Type B pancreatic cell (in vitro differentiated cells): ENCODE measurements at regions not wholly inside any gene's neighbourhood (a gene's known extent, or its start where the extent isn't known, plus 50 kb on each side); places are given as distances from the start of the nearest gene placed in this dataset.

Source experiments
- DNase-seq: peaks from one replicate; pipeline ENCODE4 v3.0.0; 2021; ENCODE audit warnings: mixed read lengths; ENCODE audit not compliant: unreplicated experiment; ENCODE audit errors: extremely low spot score
- H3K27ac Mint-ChIP-seq: 2 replicates; pipeline ENCODE4 v1.8.0; 2021; ENCODE audit warnings: mild to moderate bottlenecking, mixed read lengths
- H3K27me3 Mint-ChIP-seq: 2 replicates; pipeline ENCODE4 v1.8.0; 2021; ENCODE audit warnings: mixed read lengths
- H3K36me3 Mint-ChIP-seq: 2 replicates; pipeline ENCODE4 v1.8.0; 2021; ENCODE audit warnings: mixed read lengths
- H3K4me1 Mint-ChIP-seq: one replicate; pipeline ENCODE4 v1.8.0; 2021; ENCODE audit warnings: mixed read lengths; ENCODE audit not compliant: unreplicated experiment
- H3K4me3 Mint-ChIP-seq: 2 replicates; pipeline ENCODE4 v1.8.0; 2021; ENCODE audit warnings: mild to moderate bottlenecking, mixed read lengths
- H3K9me3 Mint-ChIP-seq: 2 replicates; pipeline ENCODE4 v1.8.0; 2021; ENCODE audit warnings: mixed read lengths
- CTCF ChIP-seq: fragments of 200-600 bp; sonication (generic); conservative IDR thresholded peaks from 2 replicates; pipeline ENCODE4 v1.5.0; 2021; ENCODE audit warnings: antibody characterized with exemption, mild to moderate bottlenecking

GRCh38 chr16:65787921-65788320 lies 578.6 kb upstream of the CDH5 start:
- H3K27me3 Mint-ChIP-seq, result peaks cover 6% of the 10 kb centered on the region
- H3K4me1 Mint-ChIP-seq, result peaks cover 25% of the 10 kb centered on the region
- no peak overlapping the region for H3K4me3 Mint-ChIP-seq
- peaks cover 3% of the 10 kb centered on the region for H3K36me3 Mint-ChIP-seq
- TF ChIP-seq CTCF, result no peak
- no peak overlapping the region for H3K27ac Mint-ChIP-seq
- H3K9me3 Mint-ChIP-seq, result no peaks in the 10 kb centered on the region
- DNase-seq, result no peak

GRCh38 chr16:65786916-65787315 lies 579.6 kb upstream of the CDH5 start:
- no peak overlapping the region for H3K27ac Mint-ChIP-seq
- no peaks in the 10 kb centered on the region for H3K9me3 Mint-ChIP-seq
- peaks cover 6% of the 10 kb centered on the region for H3K27me3 Mint-ChIP-seq
- no peak overlapping the region for H3K4me3 Mint-ChIP-seq
- no peaks in the 10 kb centered on the region for H3K36me3 Mint-ChIP-seq
- no peak for TF ChIP-seq CTCF
- DNase-seq, result no peak
- peaks cover 26% of the 10 kb centered on the region for H3K4me1 Mint-ChIP-seq

GRCh38 chr16:65783709-65784474 lies 582.6 kb upstream of the CDH5 start:
- Mint-ChIP-seq H3K9me3 (peaks cover 5% of the 10 kb centered on the region), H3K4me3 (no peak overlapping the region), H3K4me1 (peaks cover 17% of the 10 kb centered on the region), H3K27ac (no peak overlapping the region), H3K27me3 (peaks cover 6% of the 10 kb centered on the region), H3K36me3 (no peaks in the 10 kb centered on the region)
- no peak for DNase-seq
- no peak for TF ChIP-seq CTCF

GRCh38 chr16:65782611-65783600 lies 583.6 kb upstream of the CDH5 start:
- Mint-ChIP-seq H3K9me3 (peaks cover 5% of the 10 kb centered on the region), H3K27me3 (peaks cover 6% of the 10 kb centered on the region), H3K4me1 (peaks cover 16% of the 10 kb centered on the region), H3K36me3 (no peaks in the 10 kb centered on the region), H3K27ac (no peak overlapping the region), H3K4me3 (no peak overlapping the region)
- no peak for DNase-seq
- no peak for TF ChIP-seq CTCF

DNA sequence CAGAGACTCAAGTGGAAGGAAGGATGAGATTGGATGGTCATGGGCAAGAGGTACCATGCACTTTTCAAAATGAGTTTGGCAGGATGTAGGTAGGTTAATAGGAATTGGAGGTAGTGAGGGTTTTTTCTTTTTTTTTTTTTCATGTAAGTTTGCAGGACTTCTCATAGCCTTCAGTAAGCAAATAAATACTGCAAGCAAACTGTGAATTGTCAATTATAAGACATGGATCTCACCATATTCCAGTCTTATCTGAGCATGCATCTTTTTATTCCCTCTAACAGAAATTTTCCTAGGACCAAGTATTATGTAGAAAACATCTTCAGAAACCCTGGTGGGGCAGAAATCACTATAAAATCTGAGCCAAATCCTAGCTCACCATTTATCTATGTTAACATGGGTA lies 584.6 kb upstream of the CDH5 start:
- TF ChIP-seq CTCF, result no peak
- Mint-ChIP-seq H3K27ac (no peak overlapping the region), H3K27me3 (peaks cover 4% of the 10 kb centered on the region), H3K4me1 (peaks cover 11% of the 10 kb centered on the region), H3K9me3 (peaks cover 12% of the 10 kb centered on the region), H3K4me3 (no peak overlapping the region), H3K36me3 (peaks cover 6% of the 10 kb centered on the region)
- DNase-seq, result no peak
